ENCODE measurements at regions not wholly inside any gene's neighbourhood (a gene's known extent, or its start where the extent isn't known, plus 50 kb on each side); places are given as distances from the start of the nearest gene placed in this dataset.

DNA sequence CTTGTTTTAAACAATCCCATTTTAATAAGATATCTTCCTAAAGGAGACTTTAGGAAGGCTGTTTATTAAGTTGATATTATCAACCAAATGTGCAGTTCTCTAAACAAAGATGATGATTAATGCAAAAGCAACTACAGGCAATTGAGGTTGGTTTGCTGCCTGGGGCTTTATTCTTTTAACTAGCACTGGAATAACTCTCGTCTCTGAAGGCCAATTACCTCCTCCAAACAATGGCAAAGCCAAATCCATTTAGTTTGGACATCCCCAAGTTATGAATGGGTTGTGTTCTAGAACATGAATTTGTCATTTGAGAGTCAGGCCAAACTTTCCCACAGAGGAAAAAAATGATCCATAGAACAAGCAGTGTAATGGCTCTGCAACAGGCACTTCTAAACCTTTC, 114.1 kb downstream of the SLC16A9 start:
- H3K4me3 ChIP-seq (ENCODE audit: control insufficient read depth, low read depth, low read length): no peak overlapping the region
- no peak for DNase-seq (ENCODE audit: low read depth)
- TF ChIP-seq, protein P1, sequence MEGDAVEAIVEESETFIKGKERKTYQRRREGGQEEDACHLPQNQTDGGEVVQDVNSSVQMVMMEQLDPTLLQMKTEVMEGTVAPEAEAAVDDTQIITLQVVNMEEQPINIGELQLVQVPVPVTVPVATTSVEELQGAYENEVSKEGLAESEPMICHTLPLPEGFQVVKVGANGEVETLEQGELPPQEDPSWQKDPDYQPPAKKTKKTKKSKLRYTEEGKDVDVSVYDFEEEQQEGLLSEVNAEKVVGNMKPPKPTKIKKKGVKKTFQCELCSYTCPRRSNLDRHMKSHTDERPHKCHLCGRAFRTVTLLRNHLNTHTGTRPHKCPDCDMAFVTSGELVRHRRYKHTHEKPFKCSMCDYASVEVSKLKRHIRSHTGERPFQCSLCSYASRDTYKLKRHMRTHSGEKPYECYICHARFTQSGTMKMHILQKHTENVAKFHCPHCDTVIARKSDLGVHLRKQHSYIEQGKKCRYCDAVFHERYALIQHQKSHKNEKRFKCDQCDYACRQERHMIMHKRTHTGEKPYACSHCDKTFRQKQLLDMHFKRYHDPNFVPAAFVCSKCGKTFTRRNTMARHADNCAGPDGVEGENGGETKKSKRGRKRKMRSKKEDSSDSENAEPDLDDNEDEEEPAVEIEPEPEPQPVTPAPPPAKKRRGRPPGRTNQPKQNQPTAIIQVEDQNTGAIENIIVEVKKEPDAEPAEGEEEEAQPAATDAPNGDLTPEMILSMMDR (IDR thresholded peaks at IDR 0.05; ENCODE audit: control insufficient read depth, insufficient read depth, low read depth, low read length, missing control alignments): no peak

DNA sequence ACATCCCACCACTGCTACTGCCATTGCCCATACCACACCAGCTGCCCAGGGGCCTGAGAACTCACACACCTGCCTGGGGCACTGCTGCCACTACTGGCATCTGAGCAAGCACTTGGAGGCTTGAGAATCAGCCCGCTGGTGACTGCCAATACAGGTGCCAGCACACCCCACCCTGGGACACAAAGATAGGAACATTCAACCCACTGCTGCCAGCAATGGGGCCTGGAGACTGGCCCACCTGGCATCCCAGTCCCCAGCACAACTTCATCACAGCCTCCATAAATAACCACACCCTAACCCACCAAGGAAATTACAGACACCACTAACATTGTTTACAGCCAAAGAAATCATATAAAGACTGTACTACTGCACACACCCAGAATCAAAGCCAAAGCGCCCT, 115.9 kb downstream of the SLC16A9 start:
- H3K4me3 ChIP-seq (ENCODE audit: control insufficient read depth, low read depth, low read length): no peak overlapping the region
- TF ChIP-seq, protein P1 (IDR thresholded peaks at IDR 0.05; ENCODE audit: control insufficient read depth, insufficient read depth, low read depth, low read length, missing control alignments): no peak
- DNase-seq (ENCODE audit: low read depth): no peak

DNA sequence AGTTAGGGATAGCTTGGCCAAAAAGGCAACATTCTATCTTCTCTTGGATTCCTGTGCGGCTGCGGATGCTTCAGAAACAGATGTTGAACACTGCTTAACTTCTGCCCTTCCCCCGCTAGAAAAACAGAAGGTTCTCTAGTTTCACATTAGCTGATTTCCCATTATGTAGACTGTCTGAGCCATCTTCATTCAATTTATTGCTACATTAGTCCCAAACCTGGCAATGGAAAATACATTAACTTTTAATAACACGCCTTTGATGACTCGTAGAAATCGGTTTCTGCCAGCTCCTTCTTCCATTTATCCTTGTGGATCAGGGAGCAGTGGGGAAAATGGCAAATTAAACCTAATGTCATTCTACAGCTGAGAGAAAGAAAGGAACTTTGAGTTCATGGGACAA, 119.9 kb downstream of the SLC16A9 start:
- no peak overlapping the region for H3K4me3 ChIP-seq (ENCODE audit: control insufficient read depth, low read depth, low read length)
- TF ChIP-seq, protein P1 (IDR thresholded peaks at IDR 0.05; ENCODE audit: control insufficient read depth, insufficient read depth, low read depth, low read length, missing control alignments): no peak
- no peak for DNase-seq (ENCODE audit: low read depth)

DNA sequence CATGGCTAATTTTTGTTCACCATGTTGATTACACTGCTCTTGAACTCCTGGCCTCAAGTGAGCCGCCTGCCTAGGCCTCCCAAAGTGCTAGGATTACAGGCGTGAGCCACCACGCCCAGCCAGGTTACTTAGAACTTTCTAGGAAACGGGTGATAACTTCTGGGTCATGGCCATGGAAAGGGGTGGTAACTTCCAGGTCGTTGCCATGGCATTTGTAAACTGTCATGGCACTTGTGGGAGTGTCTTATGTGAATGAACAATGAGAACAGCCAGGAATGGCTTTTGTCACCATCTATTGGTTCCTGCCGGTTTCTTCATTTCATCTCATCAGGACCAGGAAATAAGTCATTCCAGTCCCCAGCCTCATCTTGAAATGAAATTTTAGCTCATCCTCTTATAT, 120.9 kb downstream of the SLC16A9 start:
- TF ChIP-seq, protein P1 (IDR thresholded peaks at IDR 0.05; ENCODE audit: control insufficient read depth, insufficient read depth, low read depth, low read length, missing control alignments): no peak
- H3K4me3 ChIP-seq (ENCODE audit: control insufficient read depth, low read depth, low read length): no peak overlapping the region
- no peak for DNase-seq (ENCODE audit: low read depth)

DNA sequence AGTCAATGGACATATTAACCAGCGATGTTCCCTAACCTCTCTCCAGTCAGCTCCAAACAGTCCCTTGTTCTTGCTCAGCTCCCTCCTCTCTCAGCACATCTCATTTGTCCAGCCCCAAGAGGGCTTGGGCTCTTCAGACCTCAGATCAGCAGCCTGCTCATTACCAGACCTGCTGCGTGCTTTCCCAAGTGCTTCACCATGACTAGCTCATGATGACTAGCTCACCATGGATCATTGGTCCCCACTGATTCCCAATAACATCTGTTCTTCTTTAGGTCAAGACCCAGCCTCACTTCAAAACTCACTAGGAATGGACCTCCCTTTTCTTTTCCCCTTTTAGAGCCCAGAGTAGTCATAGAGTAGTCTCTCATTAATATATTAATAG, 121.9 kb downstream of the SLC16A9 start:
- DNase-seq (ENCODE audit: low read depth): no peak
- TF ChIP-seq, protein P1 (IDR thresholded peaks at IDR 0.05; ENCODE audit: control insufficient read depth, insufficient read depth, low read depth, low read length, missing control alignments): no peak

DNA sequence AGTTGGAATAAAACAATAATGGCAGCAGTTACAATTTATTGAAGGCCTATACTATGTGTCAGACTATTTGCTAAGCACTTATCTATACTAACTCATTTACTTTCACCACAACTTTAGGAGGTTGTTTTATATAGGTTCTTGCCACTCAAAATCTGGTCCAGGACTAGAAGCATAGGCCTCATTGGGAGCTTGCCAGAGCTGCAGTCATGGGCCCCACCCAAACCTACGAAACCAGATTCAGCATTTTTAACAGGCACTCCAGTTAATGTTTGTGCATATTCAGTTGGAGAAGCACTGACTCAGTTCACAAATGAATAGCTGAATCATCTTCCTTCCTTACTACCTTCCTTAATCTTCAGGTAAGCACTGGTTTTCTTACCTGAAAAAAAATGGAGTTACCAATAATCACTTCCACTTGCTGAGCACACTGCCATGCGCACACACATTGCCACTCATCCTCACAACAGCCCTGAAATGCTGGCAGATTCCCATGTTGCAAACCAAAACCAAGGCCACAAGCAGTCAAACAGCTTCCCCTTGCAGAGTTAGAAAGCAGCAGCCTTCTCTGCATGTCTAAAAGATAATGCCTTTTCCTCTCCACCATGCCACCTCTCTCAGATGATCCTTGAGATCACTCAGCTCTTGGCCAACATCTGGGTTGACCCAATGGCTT, 122.4 kb downstream of the SLC16A9 start:
- H3K4me3 ChIP-seq (ENCODE audit: control insufficient read depth, low read depth, low read length): no peak overlapping the region
- TF ChIP-seq, protein P1 (IDR thresholded peaks at IDR 0.05; ENCODE audit: control insufficient read depth, insufficient read depth, low read depth, low read length, missing control alignments): no peak
- no peak for DNase-seq (ENCODE audit: low read depth)

More for the DNA sequence above, 121.9 kb downstream of the SLC16A9 start:
- no peak overlapping the region for H3K4me3 ChIP-seq (ENCODE audit: control insufficient read depth, low read depth, low read length)
